WTC11 (cell line): ENCODE measurements at regions not wholly inside any gene's neighbourhood (a gene's known extent, or its start where the extent isn't known, plus 50 kb on each side); places are given as distances from the start of the nearest gene placed in this dataset.

Experiments
- CREB1 ChIP-seq: sonication (generic); formaldehyde crosslinking; IDR thresholded peaks from 2 replicates; pipeline ENCODE4 v1.8.0; 2023; ENCODE audit warnings: mild to moderate bottlenecking, missing genetic modification reagents
- GABPB1 ChIP-seq: sonication (generic); formaldehyde crosslinking; IDR thresholded peaks from 2 replicates; pipeline ENCODE4 v1.8.1; 2023; ENCODE audit warnings: mild to moderate bottlenecking, missing genetic modification reagents
- MXD4 ChIP-seq: fragments of 250-450 bp; sonication (Bioruptor Pico); IDR thresholded peaks from 2 replicates; pipeline ENCODE4 v1.8.0; 2021; ENCODE audit warnings: mild to moderate bottlenecking, moderate library complexity, borderline replicate concordance
- TEAD4 ChIP-seq: sonication (generic); formaldehyde crosslinking; IDR thresholded peaks from 2 replicates; pipeline ENCODE4 v1.8.0; 2022; ENCODE audit warnings: mild to moderate bottlenecking, missing genetic modification reagents
- TF ChIP-seq, protein P1 (sequence below): fragments of 200-600 bp; IDR thresholded peaks from 2 replicates; pipeline ENCODE4 v1.8.0; 2022; ENCODE audit warnings: antibody characterized with exemption

DNA sequence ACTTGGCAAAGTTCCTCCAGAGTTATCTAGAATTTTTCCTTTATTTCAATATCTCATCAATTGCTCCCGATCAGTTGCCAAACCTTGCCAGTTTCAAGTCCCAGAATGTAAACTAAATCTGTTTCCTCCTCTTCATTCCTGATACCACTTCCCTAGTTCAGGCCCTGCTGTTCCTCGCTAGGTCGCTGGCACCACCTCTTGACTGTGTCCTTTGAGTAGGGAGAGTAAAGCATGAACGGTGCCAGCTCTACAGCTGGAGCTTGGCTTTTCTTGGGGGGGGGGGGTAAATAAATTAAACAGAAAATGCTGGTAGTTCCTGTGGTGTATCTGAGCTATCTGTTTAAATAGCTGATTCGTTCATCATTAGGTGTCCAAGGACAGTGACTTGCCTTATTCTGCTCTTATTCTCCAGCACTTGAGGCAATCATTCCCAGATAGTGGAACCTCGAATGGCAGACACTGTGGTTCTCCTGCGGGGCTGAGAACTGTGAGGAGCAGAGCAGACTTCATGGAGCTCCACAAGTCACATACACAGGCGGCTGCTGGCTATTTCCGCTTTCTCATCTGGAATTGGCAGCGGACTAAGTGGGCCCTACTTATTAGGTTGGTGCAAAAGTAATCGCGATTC is 168.3 kb upstream of the FAT1 start:
- no peak for TF ChIP-seq TEAD4 (CRISPR knock-in tag)
- TF ChIP-seq, protein P1, sequence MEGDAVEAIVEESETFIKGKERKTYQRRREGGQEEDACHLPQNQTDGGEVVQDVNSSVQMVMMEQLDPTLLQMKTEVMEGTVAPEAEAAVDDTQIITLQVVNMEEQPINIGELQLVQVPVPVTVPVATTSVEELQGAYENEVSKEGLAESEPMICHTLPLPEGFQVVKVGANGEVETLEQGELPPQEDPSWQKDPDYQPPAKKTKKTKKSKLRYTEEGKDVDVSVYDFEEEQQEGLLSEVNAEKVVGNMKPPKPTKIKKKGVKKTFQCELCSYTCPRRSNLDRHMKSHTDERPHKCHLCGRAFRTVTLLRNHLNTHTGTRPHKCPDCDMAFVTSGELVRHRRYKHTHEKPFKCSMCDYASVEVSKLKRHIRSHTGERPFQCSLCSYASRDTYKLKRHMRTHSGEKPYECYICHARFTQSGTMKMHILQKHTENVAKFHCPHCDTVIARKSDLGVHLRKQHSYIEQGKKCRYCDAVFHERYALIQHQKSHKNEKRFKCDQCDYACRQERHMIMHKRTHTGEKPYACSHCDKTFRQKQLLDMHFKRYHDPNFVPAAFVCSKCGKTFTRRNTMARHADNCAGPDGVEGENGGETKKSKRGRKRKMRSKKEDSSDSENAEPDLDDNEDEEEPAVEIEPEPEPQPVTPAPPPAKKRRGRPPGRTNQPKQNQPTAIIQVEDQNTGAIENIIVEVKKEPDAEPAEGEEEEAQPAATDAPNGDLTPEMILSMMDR, result no peak
- TF ChIP-seq CREB1 (CRISPR knock-in tag), result no peak
- no peak for TF ChIP-seq MXD4 (CRISPR knock-in tag)
- no peak for TF ChIP-seq GABPB1 (CRISPR knock-in tag)
